Astrocyte (in vitro differentiated cells and primary cell): ENCODE measurements at regions not wholly inside any gene's neighbourhood (a gene's known extent, or its start where the extent isn't known, plus 50 kb on each side); places are given as distances from the start of the nearest gene placed in this dataset.

Experiments used
- DNase-seq: peaks from one replicate; pipeline ENCODE4 v3.0.0-alpha.2; 2010; ENCODE audit warnings: low read depth
- FAIRE-seq: peaks from 2 replicates; lab custom pipeline; 2011; peaks lifted over from hg19 to GRCh38; lab: Jason Lieb, UNC
- H2AFZ ChIP-seq: 2 replicates; pipeline ENCODE4 v1.6.0; 2012; ENCODE audit warnings: low read depth, low read length, inconsistent platforms
- H3K27ac ChIP-seq: 2 replicates; pipeline ENCODE4 v1.5.1; 2011; ENCODE audit warnings: low read depth, low read length, inconsistent platforms
- H3K27me3 ChIP-seq: 2 replicates; pipeline ENCODE4 v1.6.0; 2011; ENCODE audit warnings: low read length, inconsistent platforms; ENCODE audit not compliant: insufficient read depth
- H3K36me3 ChIP-seq: 2 replicates; pipeline ENCODE4 v1.5.1; 2011; ENCODE audit warnings: low read length, inconsistent platforms; ENCODE audit not compliant: insufficient read depth
- H3K4me1 ChIP-seq: 2 replicates; pipeline ENCODE4 v1.5.1; 2011; ENCODE audit warnings: low read length, inconsistent platforms; ENCODE audit not compliant: insufficient read depth
- H3K4me2 ChIP-seq: 2 replicates; pipeline ENCODE4 v1.6.0; 2012; ENCODE audit warnings: low read length, inconsistent platforms
- H3K4me3 ChIP-seq: 2 replicates; pipeline ENCODE4 v1.5.1; 2011; ENCODE audit warnings: low read depth, mild to moderate bottlenecking, low read length, inconsistent platforms; ENCODE audit not compliant: insufficient read depth
- H3K79me2 ChIP-seq: 2 replicates; pipeline ENCODE4 v1.6.0; 2012; ENCODE audit warnings: mild to moderate bottlenecking, low read length, inconsistent platforms; ENCODE audit not compliant: insufficient read depth
- H3K9ac ChIP-seq: 2 replicates; pipeline ENCODE4 v1.6.0; 2012; ENCODE audit warnings: mild to moderate bottlenecking, low read length, inconsistent platforms
- H3K9me3 ChIP-seq: 2 replicates; pipeline ENCODE4 v1.5.1; 2012; ENCODE audit warnings: low read depth, mild to moderate bottlenecking, low read length, inconsistent platforms; ENCODE audit not compliant: insufficient read depth
- H4K20me1 ChIP-seq: 2 replicates; pipeline ENCODE4 v1.6.0; 2012; ENCODE audit warnings: low read length, inconsistent platforms; ENCODE audit not compliant: insufficient read depth
- H3K27ac Mint-ChIP-seq: one replicate; pipeline ENCODE4 v1.8.0; 2021; ENCODE audit warnings: mild to moderate bottlenecking, mixed read lengths; ENCODE audit not compliant: unreplicated experiment
- H3K27me3 Mint-ChIP-seq: one replicate; pipeline ENCODE4 v1.8.0; 2021; ENCODE audit warnings: low read depth, mixed read lengths; ENCODE audit not compliant: unreplicated experiment
- H3K36me3 Mint-ChIP-seq: one replicate; pipeline ENCODE4 v1.8.0; 2021; ENCODE audit warnings: low read depth, mixed read lengths; ENCODE audit not compliant: unreplicated experiment
- H3K4me1 Mint-ChIP-seq: one replicate; pipeline ENCODE4 v1.8.0; 2021; ENCODE audit warnings: low read depth, mixed read lengths; ENCODE audit not compliant: unreplicated experiment
- H3K4me3 Mint-ChIP-seq: one replicate; pipeline ENCODE4 v1.8.0; 2021; ENCODE audit warnings: mild to moderate bottlenecking, moderate library complexity, mixed read lengths; ENCODE audit not compliant: unreplicated experiment
- H3K9me3 Mint-ChIP-seq: one replicate; pipeline ENCODE4 v1.8.0; 2021; ENCODE audit warnings: mild to moderate bottlenecking, mixed read lengths; ENCODE audit not compliant: unreplicated experiment
- CTCF ChIP-seq: IDR thresholded peaks from 2 replicates; pipeline ENCODE4 v1.5.1; 2011; ENCODE audit warnings: low read depth, mild to moderate bottlenecking, inconsistent platforms, low read length, moderate library complexity; ENCODE audit not compliant: insufficient read depth
- EZH2 ChIP-seq: IDR thresholded peaks from 2 replicates; pipeline ENCODE4 v1.6.1; 2012; ENCODE audit warnings: mild to moderate bottlenecking, low read length, inconsistent platforms; ENCODE audit not compliant: insufficient read depth

DNA sequence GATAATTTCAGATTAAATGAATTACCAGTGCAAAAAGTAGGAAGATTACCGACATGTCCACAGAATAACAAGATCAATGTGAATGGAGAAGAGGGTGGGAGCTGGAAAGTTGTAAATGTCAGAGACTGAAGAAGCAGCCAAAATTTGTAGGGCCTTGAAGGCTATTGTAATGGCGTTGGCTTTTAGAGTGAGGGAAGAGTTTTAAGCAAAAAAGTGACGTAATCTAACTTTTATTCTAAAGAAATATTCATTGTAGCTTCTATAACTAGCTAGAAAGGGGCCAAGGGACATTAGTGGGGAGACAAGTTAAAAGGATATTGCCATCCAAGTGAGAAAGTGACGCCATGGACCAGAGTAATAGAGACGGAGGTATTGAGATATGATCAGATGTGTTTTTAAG is 63.3 kb upstream of the PCDH7 start:
- TF ChIP-seq CTCF: no peak
- no peaks in the 10 kb centered on the region for H4K20me1 ChIP-seq
- no peaks in the 10 kb centered on the region for H3K4me1 ChIP-seq
- H3K4me3 ChIP-seq: no peak overlapping the region
- Mint-ChIP-seq H3K4me3 (no peak overlapping the region), H3K9me3 (no peaks in the 10 kb centered on the region), H3K27ac (no peak overlapping the region), H3K4me1 (no peaks in the 10 kb centered on the region), H3K36me3 (no peaks in the 10 kb centered on the region), H3K27me3 (no peaks in the 10 kb centered on the region)
- H3K9me3 ChIP-seq: no peaks in the 10 kb centered on the region
- H3K79me2 ChIP-seq: no peaks in the 10 kb centered on the region
- no peak overlapping the region for H3K9ac ChIP-seq
- H3K27ac ChIP-seq: no peak overlapping the region
- no peak overlapping the region for H3K4me2 ChIP-seq
- H3K36me3 ChIP-seq: no peaks in the 10 kb centered on the region
- FAIRE-seq (no peak), DNase-seq (no peak)
- no peak overlapping the region for H2AFZ ChIP-seq
- no peaks in the 10 kb centered on the region for H3K27me3 ChIP-seq

- TF ChIP-seq EZH2 (no peak), CTCF (no peak)
- H3K9me3 ChIP-seq: no peaks in the 10 kb centered on the region
- H3K27ac ChIP-seq: no peak overlapping the region
- Mint-ChIP-seq H3K27ac (no peak overlapping the region), H3K9me3 (no peaks in the 10 kb centered on the region), H3K27me3 (no peaks in the 10 kb centered on the region), H3K36me3 (no peaks in the 10 kb centered on the region), H3K4me3 (no peak overlapping the region), H3K4me1 (no peaks in the 10 kb centered on the region)
- H3K79me2 ChIP-seq: no peaks in the 10 kb centered on the region
- no peak overlapping the region for H3K9ac ChIP-seq
- DNase-seq (no peak), FAIRE-seq (no peak)
- no peaks in the 10 kb centered on the region for H3K36me3 ChIP-seq
- no peak overlapping the region for H2AFZ ChIP-seq
- no peaks in the 10 kb centered on the region for H3K27me3 ChIP-seq
- H3K4me3 ChIP-seq: no peak overlapping the region
- H3K4me1 ChIP-seq: no peaks in the 10 kb centered on the region
- H3K4me2 ChIP-seq: no peak overlapping the region
- no peaks in the 10 kb centered on the region for H4K20me1 ChIP-seq
These were observed 52.2 kb upstream of the PCDH7 start for GRCh38 chr4:30667919-30668318.

DNA sequence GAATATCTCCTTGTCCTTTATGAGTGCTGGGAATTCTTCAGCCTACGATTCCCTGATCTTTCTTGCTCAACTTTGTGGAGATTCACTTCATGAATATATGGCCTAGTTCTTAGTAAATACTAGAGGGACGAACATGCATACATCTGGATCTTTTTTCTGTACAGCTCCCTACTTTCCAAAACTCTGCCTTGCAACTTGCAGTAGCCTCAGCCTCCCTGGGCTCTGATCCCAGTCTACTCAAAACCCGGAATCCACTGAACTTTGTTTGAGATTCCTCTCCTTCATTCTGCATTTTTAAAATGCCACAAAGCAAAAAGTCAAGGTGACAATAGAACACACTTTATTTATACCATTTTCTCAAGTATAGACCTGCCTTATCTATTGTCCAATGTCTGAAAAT is 50.0 kb upstream of the PCDH7 start:
- no peaks in the 10 kb centered on the region for H3K36me3 ChIP-seq
- no peaks in the 10 kb centered on the region for H3K79me2 ChIP-seq
- H3K4me3 Mint-ChIP-seq: no peak overlapping the region
- no peak overlapping the region for H3K9ac ChIP-seq
- no peaks in the 10 kb centered on the region for H3K36me3 Mint-ChIP-seq
- no peak for FAIRE-seq
- no peak for DNase-seq
- H3K9me3 ChIP-seq: no peaks in the 10 kb centered on the region
- H3K9me3 Mint-ChIP-seq: no peaks in the 10 kb centered on the region
- no peak overlapping the region for H3K27ac ChIP-seq
- no peak overlapping the region for H2AFZ ChIP-seq
- no peaks in the 10 kb centered on the region for H4K20me1 ChIP-seq
- no peaks in the 10 kb centered on the region for H3K27me3 ChIP-seq
- H3K4me1 ChIP-seq: no peaks in the 10 kb centered on the region
- peaks cover 6% of the 10 kb centered on the region for H3K4me1 Mint-ChIP-seq
- TF ChIP-seq CTCF: no peak
- TF ChIP-seq EZH2: no peak
- H3K27me3 Mint-ChIP-seq: no peaks in the 10 kb centered on the region
- H3K27ac Mint-ChIP-seq: no peak overlapping the region
- no peak overlapping the region for H3K4me3 ChIP-seq
- no peak overlapping the region for H3K4me2 ChIP-seq
